Prostate gland (tissue), 2 donors: ENCODE measurements at regions not wholly inside any gene's neighbourhood (a gene's known extent, or its start where the extent isn't known, plus 50 kb on each side); places are given as distances from the start of the nearest gene placed in this dataset.

Experiments
- POLR2A ChIP-seq: fragments of 450-650 bp; IDR thresholded peaks from one replicate; pipeline ENCODE4 v1.6.1; 2016; ENCODE audit warnings: antibody characterized with exemption, mild to moderate bottlenecking
- TF ChIP-seq, protein P1 (sequence below), 4 experiments: fragments of 200-600 bp in 2 of 4; fragments of 450-650 bp in 2 of 4; sonication (generic) in 2 of 4; IDR thresholded peaks; 1 replicate in 3 of 4; 2 replicates in 1 of 4; pipeline ENCODE4 v1.5.1; 2016 to 2019; ENCODE audit warnings: antibody characterized with exemption in 4 of 4, mild to moderate bottlenecking in 2 of 4, moderate library complexity in 2 of 4

DNA sequence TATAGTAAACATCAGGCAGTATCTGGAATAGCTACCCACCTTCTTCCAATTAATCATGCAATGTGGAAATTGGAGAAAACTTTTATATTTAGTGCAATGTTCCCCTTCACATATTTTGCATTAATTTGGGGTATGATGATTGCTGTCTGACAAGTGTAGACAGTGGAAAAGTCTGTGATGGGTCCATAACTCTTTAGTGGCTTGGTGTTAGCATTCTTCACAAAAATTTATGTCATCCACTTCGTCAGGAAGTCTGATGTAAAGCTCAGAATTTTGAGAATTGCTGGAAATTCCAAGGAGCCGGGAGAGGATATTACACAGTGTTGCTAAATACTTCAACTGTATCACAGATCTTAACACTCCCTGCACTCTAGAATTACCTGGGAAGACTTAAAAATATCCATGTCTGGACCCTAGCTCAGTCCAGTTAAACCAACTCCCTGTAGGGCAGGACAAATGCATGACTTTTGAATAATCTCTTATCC lies 549.7 kb upstream of the PLXNA2 start:
- TF ChIP-seq, protein P1, sequence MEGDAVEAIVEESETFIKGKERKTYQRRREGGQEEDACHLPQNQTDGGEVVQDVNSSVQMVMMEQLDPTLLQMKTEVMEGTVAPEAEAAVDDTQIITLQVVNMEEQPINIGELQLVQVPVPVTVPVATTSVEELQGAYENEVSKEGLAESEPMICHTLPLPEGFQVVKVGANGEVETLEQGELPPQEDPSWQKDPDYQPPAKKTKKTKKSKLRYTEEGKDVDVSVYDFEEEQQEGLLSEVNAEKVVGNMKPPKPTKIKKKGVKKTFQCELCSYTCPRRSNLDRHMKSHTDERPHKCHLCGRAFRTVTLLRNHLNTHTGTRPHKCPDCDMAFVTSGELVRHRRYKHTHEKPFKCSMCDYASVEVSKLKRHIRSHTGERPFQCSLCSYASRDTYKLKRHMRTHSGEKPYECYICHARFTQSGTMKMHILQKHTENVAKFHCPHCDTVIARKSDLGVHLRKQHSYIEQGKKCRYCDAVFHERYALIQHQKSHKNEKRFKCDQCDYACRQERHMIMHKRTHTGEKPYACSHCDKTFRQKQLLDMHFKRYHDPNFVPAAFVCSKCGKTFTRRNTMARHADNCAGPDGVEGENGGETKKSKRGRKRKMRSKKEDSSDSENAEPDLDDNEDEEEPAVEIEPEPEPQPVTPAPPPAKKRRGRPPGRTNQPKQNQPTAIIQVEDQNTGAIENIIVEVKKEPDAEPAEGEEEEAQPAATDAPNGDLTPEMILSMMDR (IDR thresholded peaks at IDR 0.05), result no peak
- no peak for TF ChIP-seq POLR2A
